K562 (cell line): ENCODE measurements at regions not wholly inside any gene's neighbourhood (a gene's known extent, or its start where the extent isn't known, plus 50 kb on each side); places are given as distances from the start of the nearest gene placed in this dataset.

Experiments used
- ATAC-seq: fragments of 200-7000 bp; cut with Tn5 transposase; 3 replicates; pipeline ENCODE4 v1.9.1; 2020; ENCODE audit warnings: moderate library complexity
- BruUV-seq: library from RNA; stranded (reverse); fragments of 400-500 nt; replicated peaks from 2 replicates; lab custom pipeline; 2021; lab: Mats Ljungman, UMichigan
- CTCF ChIA-PET: fragments of 300-600 bp; formaldehyde crosslinking; extraction: SDS; loops from one replicate; lab custom pipeline; 2021; ENCODE audit warnings: low intra/inter-chr PET ratio; lab: Yijun Ruan, JAX
- POLR2A ChIA-PET: fragments of 300-600, 350-650 bp; sonication (Branson Sonifier 250); formaldehyde crosslinking; extraction: SDS; loops from one replicate; lab custom pipeline; 2021; ENCODE audit warnings: antibody characterized with exemption, inconsistent platforms; lab: Yijun Ruan, JAX
- DNase-seq, 4 experiments: peaks; one replicate each; pipeline versions ENCODE4 v3.0.0 to v3.0.0-alpha.2; 2011 to 2018; ENCODE audit warnings: low spot score in 3 of 4, mixed read lengths in 3 of 4; ENCODE audit errors: extremely low read depth in 1 of 4
- FAIRE-seq: peaks from 2 replicates; lab custom pipeline; 2011; peaks lifted over from hg19 to GRCh38; lab: Jason Lieb, UNC
- H2AFZ ChIP-seq: 2 replicates; pipeline ENCODE4 v1.6.0; 2011; ENCODE audit warnings: low read depth, low read length, control low read depth, inconsistent platforms
- H3K27ac ChIP-seq: fragments of 200-600 bp; 3 replicates; pipeline ENCODE4 v1.8.0; 2011; ENCODE audit warnings: low read depth, mild to moderate bottlenecking, control low read depth, inconsistent platforms, low read length, moderate library complexity, mixed read lengths; ENCODE audit errors: extremely low read depth
- H3K27me3 ChIP-seq, 2 experiments: fragments of 300-600 bp in 1 of 2; 2 replicates in 1 of 2; 3 replicates in 1 of 2; pipeline versions ENCODE4 v1.6.0 to v1.8.0; 2011; ENCODE audit warnings: inconsistent platforms in 2 of 2, low read length in 2 of 2, mild to moderate bottlenecking in 1 of 2, mixed read lengths in 1 of 2, moderate library complexity in 1 of 2; ENCODE audit not compliant: control insufficient read depth in 2 of 2, insufficient read depth in 2 of 2
- H3K36me3 ChIP-seq: fragments of 300-600 bp; 3 replicates; pipeline ENCODE4 v1.8.0; 2011; ENCODE audit warnings: mild to moderate bottlenecking, low read length, inconsistent platforms; ENCODE audit not compliant: control insufficient read depth, insufficient read depth
- H3K4me1 ChIP-seq, 2 experiments: fragments of 200-600 bp in 1 of 2; replicated peaks in 1 of 2; 2 replicates in 1 of 2; 3 replicates in 1 of 2; pipeline versions ENCODE4 v1.5.1 to v1.8.0; 2011; ENCODE audit warnings: inconsistent platforms in 2 of 2, low read length in 2 of 2, mild to moderate bottlenecking in 1 of 2, mixed read lengths in 1 of 2, moderate library complexity in 1 of 2; ENCODE audit not compliant: control insufficient read depth in 2 of 2, insufficient read depth in 2 of 2
- H3K4me2 ChIP-seq: 2 replicates; pipeline ENCODE4 v1.6.1; 2011; ENCODE audit warnings: low read length, control low read depth, inconsistent platforms, mixed read lengths; ENCODE audit not compliant: insufficient read depth
- H3K4me3 ChIP-seq: fragments of 200-600 bp; sonication (generic), shearing (Covaris generic); 2 replicates; pipeline ENCODE4 v1.5.1; 2016; ENCODE audit warnings: control low read depth, inconsistent platforms
- H3K79me2 ChIP-seq: fragments of 200-600 bp; 3 replicates; pipeline ENCODE4 v1.8.0; 2011; ENCODE audit warnings: low read length, inconsistent platforms; ENCODE audit not compliant: control insufficient read depth, insufficient read depth
- H3K9ac ChIP-seq, 2 experiments: 2 replicates each; pipeline versions ENCODE4 v1.6.0 to v1.6.1; 2011; ENCODE audit warnings: low read depth in 2 of 2, low read length in 2 of 2, control low read depth in 1 of 2, inconsistent platforms in 1 of 2, mild to moderate bottlenecking in 1 of 2, mixed read lengths in 1 of 2; ENCODE audit not compliant: insufficient read depth in 1 of 2
- H3K9me1 ChIP-seq: one replicate; pipeline ENCODE4 v1.6.0; 2011; ENCODE audit warnings: inconsistent platforms, mild to moderate bottlenecking, low read length, moderate library complexity; ENCODE audit not compliant: control insufficient read depth, insufficient read depth
- H3K9me3 ChIP-seq: replicated peaks from 2 replicates; pipeline ENCODE4 v1.5.1; 2011; ENCODE audit warnings: low read depth, low read length, inconsistent platforms; ENCODE audit not compliant: control insufficient read depth, insufficient read depth
- H4K20me1 ChIP-seq: replicated peaks from 2 replicates; pipeline ENCODE4 v1.6.1; 2011; ENCODE audit warnings: low read length, inconsistent platforms, mixed read lengths; ENCODE audit not compliant: control insufficient read depth, insufficient read depth
- CBX8 ChIP-seq: fragments of 200-600 bp; sonication (generic); IDR thresholded peaks from 2 replicates; pipeline ENCODE4 v1.6.1; 2012; ENCODE audit warnings: borderline replicate concordance, mixed run types, low read depth, mild to moderate bottlenecking, moderate library complexity, mixed read lengths, low read length, control low read depth, inconsistent platforms; ENCODE audit not compliant: poor library complexity, severe bottlenecking; ENCODE audit errors: extremely low read depth
- EP300 ChIP-seq: IDR thresholded peaks from 2 replicates; pipeline ENCODE4 v1.6.1; 2012; ENCODE audit warnings: low read length, improper control_type of control experiment
- FOXJ2 ChIP-seq: fragments of 200-800 bp; sonication (Bioruptor generic); IDR thresholded peaks from 2 replicates; pipeline ENCODE4 v1.6.1; 2016; ENCODE audit warnings: missing genetic modification characterization, missing compliant biosample characterization
- KDM2B ChIP-seq: fragments of 250-450 bp; sonication (Bioruptor Pico); IDR thresholded peaks from 2 replicates; pipeline ENCODE4 v1.8.0; 2021; ENCODE audit warnings: mild to moderate bottlenecking, moderate library complexity
- NFYB ChIP-seq: IDR thresholded peaks from 2 replicates; pipeline ENCODE4 v1.6.1; 2011; ENCODE audit warnings: mild to moderate bottlenecking, moderate library complexity; ENCODE audit not compliant: insufficient read length; ENCODE audit errors: extremely low read depth
- NR2C1 ChIP-seq, 2 experiments: fragments of 450-650 bp; IDR thresholded peaks; 2 replicates each; pipeline ENCODE4 v1.6.1; 2017; ENCODE audit warnings: mild to moderate bottlenecking in 2 of 2, antibody characterized with exemption in 1 of 2, inconsistent platforms in 1 of 2, missing compliant biosample characterization in 1 of 2, missing genetic modification characterization in 1 of 2
- POLR2H ChIP-seq: IDR thresholded peaks from 2 replicates; pipeline ENCODE4 v1.6.1; 2016; ENCODE audit warnings: missing genetic modification characterization, low read depth, mild to moderate bottlenecking, control low read depth, missing compliant biosample characterization, moderate library complexity
- RNF2 ChIP-seq: sonication (generic); IDR thresholded peaks from 2 replicates; pipeline ENCODE4 v1.6.1; 2016
- SAFB2 ChIP-seq: fragments of 200-400 bp; formaldehyde crosslinking; IDR thresholded peaks from 2 replicates; pipeline ENCODE4 v1.6.1; 2018; ENCODE audit warnings: borderline replicate concordance, low read length, low read depth, moderate library complexity; ENCODE audit not compliant: severe bottlenecking
- TGIF2 ChIP-seq: sonication (generic); formaldehyde crosslinking; IDR thresholded peaks from 2 replicates; pipeline ENCODE4 v1.8.1; 2022; ENCODE audit warnings: mild to moderate bottlenecking, missing genetic modification reagents, moderate library complexity
- YBX1 ChIP-seq: fragments of 450-650 bp; IDR thresholded peaks from 2 replicates; pipeline ENCODE4 v1.7.1; 2016; ENCODE audit warnings: mild to moderate bottlenecking
- ZNF197 ChIP-seq: fragments of 200-800 bp; sonication (Bioruptor generic); IDR thresholded peaks from 2 replicates; pipeline ENCODE4 v1.6.1; 2016; ENCODE audit warnings: low read depth, missing genetic modification characterization, missing compliant biosample characterization
- ZNF384 ChIP-seq: IDR thresholded peaks from 2 replicates; pipeline ENCODE4 v1.6.1; 2012; ENCODE audit warnings: low read depth, low read length, improper control_type of control experiment
- ZNF830 ChIP-seq: fragments of 250-450 bp; sonication (Bioruptor Pico); IDR thresholded peaks from 2 replicates; pipeline ENCODE4 v1.5.0; 2021; ENCODE audit warnings: mild to moderate bottlenecking
- WGBS: fragments of 100-300 bp; shearing (Covaris generic); methylation state at CpG from one replicate; pipeline ENCODE4 v1.1.6; 2016; ENCODE audit warnings: low coverage, mixed read lengths; ENCODE audit not compliant: insufficient coverage; ENCODE audit errors: missing lambda C conversion rate; 5-methylcytosine and 5-hydroxymethylcytosine counted together
- in situ Hi-C: fragments of 300-500 bp; cut with MboI; formaldehyde crosslinking; loops from 4 replicates; pipeline ENCODE4 v1.15.0; 2018; ENCODE audit warnings: inconsistent platforms, mixed read lengths
- intact Hi-C: fragments of 100-400 bp; cut with micrococcal nuclease; formaldehyde crosslinking; loops from 2 replicates; pipeline ENCODE4 v1.14.2; 2022
- TF ChIP-seq, protein P1 (sequence below): sonication (generic); formaldehyde crosslinking; IDR thresholded peaks from 2 replicates; pipeline ENCODE4 v1.8.1; 2023; ENCODE audit warnings: mild to moderate bottlenecking, missing genetic modification reagents, moderate library complexity
- TF ChIP-seq, protein P2 (sequence below): fragments of 450-650 bp; formaldehyde crosslinking; IDR thresholded peaks from 2 replicates; pipeline ENCODE4 v1.4.0; 2020; ENCODE audit warnings: mild to moderate bottlenecking, moderate library complexity
- TF ChIP-seq, protein P3 (sequence below): fragments of 450-650 bp; formaldehyde crosslinking; IDR thresholded peaks from 2 replicates; pipeline ENCODE4 v1.4.0; 2020; ENCODE audit warnings: mild to moderate bottlenecking, mixed read lengths
- TF ChIP-seq, protein P4 (sequence below): fragments of 250-450 bp; sonication (Bioruptor Pico); IDR thresholded peaks from 2 replicates; pipeline ENCODE4 v1.8.0; 2021; ENCODE audit warnings: moderate library complexity, mild to moderate bottlenecking, inconsistent platforms

DNA sequence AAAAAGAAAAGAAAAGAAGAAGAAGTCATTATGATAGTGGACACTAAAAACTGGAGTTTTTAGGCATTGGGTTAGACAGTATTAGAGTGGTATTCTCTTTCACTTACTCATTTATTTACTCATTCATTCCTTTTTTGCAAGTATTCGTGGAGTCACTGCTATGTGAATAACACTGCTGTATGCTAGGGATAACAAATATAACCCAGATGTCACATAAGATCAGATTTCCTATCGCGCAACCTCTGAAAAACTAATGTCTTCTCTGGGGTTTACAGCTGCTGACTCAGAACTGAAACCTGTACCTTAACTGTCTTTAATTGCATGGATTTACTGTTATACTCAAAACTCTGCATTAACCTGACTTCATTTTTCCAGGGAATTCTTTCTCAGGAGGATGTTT, 353.7 kb downstream of the LRIG3 start (continued):
- TF ChIP-seq ZNF384: no peak
- no peak for TF ChIP-seq FOXJ2 (tag)
- no peak for TF ChIP-seq POLR2H (tag)
- TF ChIP-seq NFYB: no peak
- TF ChIP-seq ZNF830 (CRISPR knock-in tag): no peak
- no peak for TF ChIP-seq NR2C1 (IDR thresholded peaks at IDR 0.05)
- no peak for TF ChIP-seq NR2C1 (tag; IDR thresholded peaks at IDR 0.05)
- TF ChIP-seq KDM2B (CRISPR knock-in tag): no peak
- no peak for TF ChIP-seq ZNF197
- TF ChIP-seq SAFB2: no peak

DNA sequence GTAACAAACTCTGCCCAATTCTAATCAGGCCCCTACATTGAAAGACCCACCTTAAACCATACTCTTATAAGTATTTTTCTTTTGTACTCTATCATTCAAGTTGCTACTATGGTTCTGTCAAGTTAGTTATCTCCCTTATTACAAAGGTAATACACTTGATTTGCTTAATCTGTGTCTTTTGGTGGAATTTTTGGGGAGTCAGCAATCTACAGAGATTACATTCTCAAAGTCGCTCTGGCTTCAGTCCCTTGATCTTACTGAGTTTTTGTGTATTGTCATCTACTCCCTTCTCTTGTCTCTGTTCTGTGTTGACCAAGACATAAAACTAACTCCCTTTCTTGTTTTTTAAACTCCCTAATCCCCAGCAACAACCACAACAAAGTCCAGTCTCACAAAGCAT, 353.1 kb downstream of the LRIG3 start:
- CTCF ChIA-PET: no interaction called here
- BruUV-seq: no TSS peak

More for the DNA sequence above, 353.1 kb downstream of the LRIG3 start:
- Histone ChIP-seq H3K27me3 (no peaks in the 10 kb centered on the region), H3K9me1 (no peaks in the 10 kb centered on the region), H3K36me3 (no peaks in the 10 kb centered on the region), H3K79me2 (no peaks in the 10 kb centered on the region), H3K9me3 (0 out of 2 replicates have a peak, but pooled peaks cover 2% of the 10 kb centered on the region), H4K20me1 (no peaks in the 10 kb centered on the region), H3K27ac (no peak overlapping the region), H2AFZ (no peak overlapping the region), H3K4me2 (no peak overlapping the region), H3K4me1 (no peaks in the 10 kb centered on the region), H3K9ac (no peak overlapping the region), H3K4me3 (no peak overlapping the region)
- POLR2A ChIA-PET: no interaction called here
- no peak for FAIRE-seq
- in situ Hi-C loops: no loop called here
- 0% methylated on average over 1 of the region's 1 CpG for whole genome bisulfite sequencing
- ATAC-seq: no peak
- TF ChIP-seq TGIF2 (CRISPR knock-in tag) (no peak), YBX1 (no peak), RNF2 (no peak), EP300 (no peak), CBX8 (no peak)
- TF ChIP-seq, protein P1, sequence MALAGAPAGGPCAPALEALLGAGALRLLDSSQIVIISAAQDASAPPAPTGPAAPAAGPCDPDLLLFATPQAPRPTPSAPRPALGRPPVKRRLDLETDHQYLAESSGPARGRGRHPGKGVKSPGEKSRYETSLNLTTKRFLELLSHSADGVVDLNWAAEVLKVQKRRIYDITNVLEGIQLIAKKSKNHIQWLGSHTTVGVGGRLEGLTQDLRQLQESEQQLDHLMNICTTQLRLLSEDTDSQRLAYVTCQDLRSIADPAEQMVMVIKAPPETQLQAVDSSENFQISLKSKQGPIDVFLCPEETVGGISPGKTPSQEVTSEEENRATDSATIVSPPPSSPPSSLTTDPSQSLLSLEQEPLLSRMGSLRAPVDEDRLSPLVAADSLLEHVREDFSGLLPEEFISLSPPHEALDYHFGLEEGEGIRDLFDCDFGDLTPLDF: no peak
- TF ChIP-seq, protein P2, sequence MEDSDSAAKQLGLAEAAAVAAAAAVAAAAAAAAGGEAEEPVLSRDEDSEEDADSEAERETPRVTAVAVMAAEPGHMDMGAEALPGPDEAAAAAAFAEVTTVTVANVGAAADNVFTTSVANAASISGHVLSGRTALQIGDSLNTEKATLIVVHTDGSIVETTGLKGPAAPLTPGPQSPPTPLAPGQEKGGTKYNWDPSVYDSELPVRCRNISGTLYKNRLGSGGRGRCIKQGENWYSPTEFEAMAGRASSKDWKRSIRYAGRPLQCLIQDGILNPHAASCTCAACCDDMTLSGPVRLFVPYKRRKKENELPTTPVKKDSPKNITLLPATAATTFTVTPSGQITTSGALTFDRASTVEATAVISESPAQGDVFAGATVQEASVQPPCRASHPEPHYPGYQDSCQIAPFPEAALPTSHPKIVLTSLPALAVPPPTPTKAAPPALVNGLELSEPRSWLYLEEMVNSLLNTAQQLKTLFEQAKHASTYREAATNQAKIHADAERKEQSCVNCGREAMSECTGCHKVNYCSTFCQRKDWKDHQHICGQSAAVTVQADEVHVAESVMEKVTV (CRISPR knock-in tag): no peak
- TF ChIP-seq, protein P3, sequence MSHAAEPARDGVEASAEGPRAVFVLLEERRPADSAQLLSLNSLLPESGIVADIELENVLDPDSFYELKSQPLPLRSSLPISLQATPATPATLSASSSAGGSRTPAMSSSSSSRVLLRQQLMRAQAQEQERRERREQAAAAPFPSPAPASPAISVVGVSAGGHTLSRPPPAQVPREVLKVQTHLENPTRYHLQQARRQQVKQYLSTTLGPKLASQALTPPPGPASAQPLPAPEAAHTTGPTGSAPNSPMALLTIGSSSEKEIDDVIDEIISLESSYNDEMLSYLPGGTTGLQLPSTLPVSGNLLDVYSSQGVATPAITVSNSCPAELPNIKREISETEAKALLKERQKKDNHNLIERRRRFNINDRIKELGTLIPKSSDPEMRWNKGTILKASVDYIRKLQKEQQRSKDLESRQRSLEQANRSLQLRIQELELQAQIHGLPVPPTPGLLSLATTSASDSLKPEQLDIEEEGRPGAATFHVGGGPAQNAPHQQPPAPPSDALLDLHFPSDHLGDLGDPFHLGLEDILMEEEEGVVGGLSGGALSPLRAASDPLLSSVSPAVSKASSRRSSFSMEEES (CRISPR knock-in tag): no peak
- TF ChIP-seq, protein P4, sequence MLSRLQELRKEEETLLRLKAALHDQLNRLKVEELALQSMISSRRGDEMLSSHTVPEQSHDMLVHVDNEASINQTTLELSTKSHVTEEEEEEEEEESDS (CRISPR knock-in tag): no peak
- DNase-seq: no peak
- intact Hi-C loops: no loop called here
